GM23248 (cell line): ENCODE measurements at regions not wholly inside any gene's neighbourhood (a gene's known extent, or its start where the extent isn't known, plus 50 kb on each side); places are given as distances from the start of the nearest gene placed in this dataset.

ENCODE experiments used
- EZH2 ChIP-seq: fragments of 200-600 bp; sonication (generic); IDR thresholded peaks from 2 replicates; pipeline ENCODE4 v1.6.1; 2018; ENCODE audit warnings: antibody characterized with exemption, mild to moderate bottlenecking; ENCODE audit not compliant: insufficient read depth, poor library complexity, severe bottlenecking
- EZH2phosphoT487 ChIP-seq: fragments of 200-600 bp; sonication (generic); IDR thresholded peaks from 2 replicates; pipeline ENCODE4 v1.6.1; 2018; ENCODE audit warnings: antibody characterized with exemption, moderate library complexity, mild to moderate bottlenecking, low read depth; ENCODE audit not compliant: insufficient read depth

GRCh38 chr5:13508559-13508958 lies 435.9 kb downstream of the DNAH5 start:
- no peak for TF ChIP-seq EZH2phosphoT487
- no peak for TF ChIP-seq EZH2
